NCI-H748 (cell line): ENCODE measurements at regions not wholly inside any gene's neighbourhood (a gene's known extent, or its start where the extent isn't known, plus 50 kb on each side); places are given as distances from the start of the nearest gene placed in this dataset.

Experiments used
- DNase-seq: peaks from one replicate; lab custom pipeline; 2025; ENCODE audit not compliant: unreplicated experiment; lab: John Stamatoyannopoulos, UW

- DNase-seq, result no peak
Observed at GRCh38 chr3:68062926-68063325, 408.5 kb upstream of the SUCLG2 start.

DNA sequence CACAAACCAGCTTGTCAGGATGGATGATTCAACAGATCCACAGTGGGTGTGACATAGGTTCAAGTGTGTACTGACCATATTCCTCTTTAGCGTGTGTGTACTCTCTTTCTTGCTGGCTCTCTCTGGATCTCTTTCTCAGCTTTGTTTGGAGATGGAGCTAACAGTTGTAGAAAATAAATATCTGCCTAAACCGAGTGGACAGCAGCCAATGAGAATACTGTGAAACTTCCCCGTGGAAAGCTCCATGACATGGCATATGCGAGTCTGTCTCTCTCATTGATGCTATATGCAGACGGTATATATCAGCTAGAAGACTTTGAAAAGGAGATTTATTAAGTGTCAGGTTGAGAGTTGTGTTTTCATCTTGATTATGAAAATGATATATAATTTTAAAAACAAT is 406.5 kb upstream of the SUCLG2 start:
- DNase-seq, result no peak

DNA sequence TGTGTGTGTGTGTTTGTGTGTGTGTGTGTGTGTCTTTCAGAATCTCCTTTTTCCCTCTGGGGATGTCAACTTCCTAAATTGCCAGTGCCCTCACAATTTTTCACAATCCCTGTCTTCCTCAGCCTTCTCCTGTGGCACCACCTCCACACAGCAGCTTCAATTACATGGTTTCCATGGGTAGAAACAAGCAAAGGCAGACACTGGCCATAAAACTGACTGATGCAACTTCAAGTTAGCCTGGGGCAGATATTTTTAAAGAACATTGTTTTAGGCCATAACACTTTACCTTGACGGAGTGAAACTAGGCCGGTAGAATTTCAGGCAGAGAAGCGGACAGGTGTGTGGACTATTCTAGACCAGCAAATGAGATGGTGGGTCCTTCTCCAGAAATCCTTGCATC is 405.8 kb upstream of the SUCLG2 start:
- DNase-seq, result no peak

GRCh38 chr3:68059628-68060152 is 405.3 kb upstream of the SUCLG2 start:
- no peak for DNase-seq

DNA sequence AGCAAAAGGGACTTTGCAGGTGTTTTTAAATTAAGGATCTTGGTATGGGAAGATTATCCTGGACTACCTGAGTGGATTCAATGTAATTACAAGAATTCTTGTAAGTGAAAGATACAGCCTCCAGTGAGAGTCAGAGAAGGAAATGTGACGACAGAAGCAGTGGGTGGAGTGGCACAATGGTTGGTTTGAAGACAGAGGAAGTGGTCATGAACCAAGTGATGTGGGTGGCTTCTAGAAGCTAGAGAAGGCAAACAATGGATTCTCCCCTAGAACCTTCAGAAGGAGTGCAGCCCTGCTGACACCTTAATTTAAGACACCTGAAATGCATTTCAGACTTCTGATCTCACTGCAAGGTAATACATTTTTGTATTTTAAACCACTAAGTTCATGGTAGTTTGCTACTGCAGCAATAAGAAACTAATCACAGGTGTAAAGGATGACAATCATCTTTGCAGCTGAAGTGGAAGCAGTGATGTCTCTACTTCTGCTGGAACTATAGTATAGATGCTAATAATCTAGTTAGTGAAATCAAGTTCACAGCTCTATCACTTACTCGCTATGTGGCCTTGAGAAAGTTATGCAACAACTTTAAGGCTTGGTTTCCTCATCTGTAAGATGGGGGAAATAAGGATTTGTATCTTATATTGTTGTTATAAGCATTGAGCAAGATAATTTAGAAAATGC is 403.4 kb upstream of the SUCLG2 start:
- no peak for DNase-seq

DNA sequence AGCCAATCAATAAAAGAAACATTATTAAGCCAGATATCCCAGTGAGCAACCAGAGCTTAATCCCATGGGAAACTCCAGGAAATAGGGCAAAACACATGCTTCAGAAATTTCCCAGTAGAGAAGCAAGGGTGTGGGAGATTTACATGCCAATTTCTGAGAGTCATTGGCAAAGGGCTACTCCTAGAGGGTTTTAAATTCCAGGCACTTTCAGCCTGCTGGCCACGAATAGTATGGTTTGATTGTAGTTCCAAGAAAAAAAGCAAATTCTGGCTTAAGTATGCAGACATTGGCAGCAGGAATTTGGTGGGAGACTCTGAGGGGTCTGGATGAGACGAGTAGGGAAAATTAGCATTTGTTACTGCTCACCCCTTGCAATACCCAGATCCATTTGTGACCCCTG is 402.1 kb upstream of the SUCLG2 start:
- DNase-seq, result no peak

GRCh38 chr3:68055215-68055614 is 400.8 kb upstream of the SUCLG2 start:
- DNase-seq, result no peak

- no peak for DNase-seq
Observed at GRCh38 chr3:68049776-68050175, 395.4 kb upstream of the SUCLG2 start.

DNA sequence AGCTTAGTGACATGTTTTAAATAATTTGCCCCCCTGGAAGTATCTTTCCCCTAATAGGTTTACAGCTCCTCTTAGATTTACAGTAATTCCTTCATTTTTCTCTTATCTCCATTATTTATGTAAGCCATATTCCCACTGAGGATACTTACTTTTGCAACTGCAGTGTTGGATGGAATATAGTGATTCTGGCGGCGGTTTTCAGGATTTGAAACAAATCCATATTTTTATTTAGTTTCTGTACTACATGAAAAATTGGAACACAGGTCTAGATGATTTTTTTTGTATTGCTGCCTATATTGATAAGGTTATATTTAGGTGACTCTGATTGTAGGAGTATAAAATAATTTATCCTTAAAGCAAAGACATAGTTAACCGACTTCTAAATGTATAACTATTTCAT is 391.6 kb upstream of the SUCLG2 start:
- no peak for DNase-seq

DNA sequence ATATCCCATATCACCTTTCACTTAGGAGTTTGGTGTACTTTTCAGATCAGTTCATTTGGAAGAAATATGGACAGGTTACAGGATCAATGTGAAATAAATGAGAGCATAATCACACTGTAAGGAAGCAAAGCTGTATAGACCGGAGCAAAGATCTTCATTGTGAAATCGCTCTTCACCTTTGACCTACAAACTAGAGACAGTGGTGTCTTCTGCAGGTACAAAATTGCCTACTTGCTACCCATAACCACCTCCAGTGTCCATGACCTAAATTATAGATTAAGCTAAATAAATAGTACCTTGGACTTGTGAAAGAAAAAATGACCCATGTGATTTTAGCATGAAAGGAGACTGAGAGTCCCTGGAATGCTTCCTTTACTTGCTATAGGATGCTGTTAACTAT is 379.5 kb upstream of the SUCLG2 start:
- DNase-seq, result peak; percentile 31

GRCh38 chr3:68032209-68032608 is 377.8 kb upstream of the SUCLG2 start:
- DNase-seq, result no peak

- DNase-seq, result no peak
Observed at GRCh38 chr3:68025189-68025588, 370.8 kb upstream of the SUCLG2 start.

- DNase-seq, result no peak
Observed at GRCh38 chr3:68019876-68020275, 365.5 kb upstream of the SUCLG2 start.

DNA sequence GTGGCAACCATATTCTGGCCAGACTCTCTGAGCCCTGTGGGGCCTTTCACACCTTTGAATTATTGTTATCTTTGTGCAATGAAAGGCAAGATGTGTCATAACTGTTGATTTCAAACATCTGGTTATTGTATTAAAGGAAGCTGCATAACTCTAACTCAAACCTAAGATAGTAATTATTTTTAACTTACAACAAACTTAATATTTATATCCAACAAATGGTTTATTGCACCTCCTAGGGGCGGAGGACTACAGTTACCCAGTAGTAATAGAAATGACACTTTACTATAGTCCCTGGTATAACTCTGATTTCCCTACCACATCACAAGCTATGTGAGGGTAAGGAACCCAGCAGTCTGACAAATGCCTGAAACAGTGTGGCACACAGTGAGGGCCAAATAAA is 363.9 kb upstream of the SUCLG2 start:
- DNase-seq, result no peak

DNA sequence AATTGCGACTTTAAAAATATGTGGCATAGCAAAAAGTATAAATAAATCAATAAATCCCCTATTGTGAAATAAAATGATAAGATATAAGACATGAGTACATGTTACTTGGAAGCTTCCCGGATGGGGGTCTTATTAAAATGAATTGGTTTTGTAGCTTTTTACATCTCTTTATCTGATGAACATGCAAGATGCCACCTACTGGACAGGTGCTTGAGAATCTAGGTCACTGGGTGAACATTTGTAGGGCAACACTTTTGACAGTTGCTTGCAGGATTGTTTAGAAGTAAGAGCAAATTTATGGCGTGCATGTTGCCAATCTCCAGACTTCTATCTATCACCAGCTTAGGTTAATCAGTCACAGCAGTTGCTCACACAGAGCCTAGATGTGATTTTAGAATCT is 362.7 kb upstream of the SUCLG2 start:
- no peak for DNase-seq

- DNase-seq, result no peak
Observed at GRCh38 chr3:68009900-68010299, 355.5 kb upstream of the SUCLG2 start.

- no peak for DNase-seq
Observed at GRCh38 chr3:68007621-68008226, 353.3 kb upstream of the SUCLG2 start.

DNA sequence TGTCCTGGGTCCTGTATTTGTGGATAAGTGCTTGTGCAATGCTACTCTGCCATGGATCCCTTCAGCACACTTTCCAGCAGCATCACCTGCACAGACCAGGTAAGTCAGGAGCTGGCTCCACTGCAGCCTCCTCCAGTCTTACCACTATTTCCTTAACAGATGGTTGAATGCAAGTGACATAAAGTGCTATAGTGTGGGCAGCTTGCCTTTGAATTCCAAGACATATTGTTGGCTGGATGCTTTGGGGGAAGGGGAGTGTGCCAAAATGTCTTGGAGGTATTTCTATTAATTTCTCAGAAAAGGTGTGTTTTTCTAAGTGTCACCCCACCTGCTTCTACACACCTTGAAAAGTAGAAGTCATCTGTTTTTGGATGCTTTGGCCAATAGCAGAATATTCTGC is 352.2 kb upstream of the SUCLG2 start:
- DNase-seq, result no peak

- peak; percentile 83 for DNase-seq
Observed at GRCh38 chr3:68004091-68004490, 349.7 kb upstream of the SUCLG2 start.

GRCh38 chr3:67998281-67998680 is 343.9 kb upstream of the SUCLG2 start:
- DNase-seq, result no peak

DNA sequence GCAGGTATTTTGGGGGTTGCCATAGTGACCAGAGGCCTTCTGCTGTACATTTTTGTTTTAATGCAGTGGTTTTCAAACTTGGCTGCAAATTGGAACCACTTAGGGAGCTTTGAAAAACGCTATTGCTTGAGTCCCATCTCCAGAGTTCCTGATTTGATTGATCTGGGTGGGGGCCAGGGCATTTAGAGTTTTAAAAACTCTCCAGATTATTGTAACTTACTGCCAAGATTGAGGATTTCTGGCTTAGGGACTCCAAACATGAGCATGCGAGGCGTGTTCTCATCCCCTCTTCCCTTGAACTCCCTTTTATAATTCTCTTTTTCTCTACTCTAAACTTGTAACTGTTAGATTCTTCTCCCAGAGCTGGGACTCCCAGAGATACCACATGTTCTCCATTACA is 340.8 kb upstream of the SUCLG2 start:
- DNase-seq, result no peak

GRCh38 chr3:67986706-67987105 is 332.3 kb upstream of the SUCLG2 start:
- DNase-seq, result no peak

DNA sequence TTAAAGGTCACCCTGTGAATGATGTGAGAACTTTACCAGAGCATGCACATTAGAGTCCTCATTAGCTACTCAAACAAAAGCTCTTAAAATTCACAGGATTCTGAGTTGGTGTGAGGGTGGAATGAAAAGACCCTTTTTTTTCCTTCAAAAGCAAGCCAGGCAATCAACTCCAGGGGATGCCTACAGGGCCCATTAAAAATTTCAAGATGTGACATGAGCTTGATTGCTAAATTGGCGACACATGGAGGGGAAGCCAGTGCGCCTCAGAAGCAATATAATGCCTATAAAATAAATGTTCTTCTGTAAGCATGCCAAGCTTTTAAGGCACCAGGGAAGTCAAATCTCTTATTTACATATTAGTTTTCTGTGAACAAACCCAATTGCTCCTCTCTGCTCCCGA is 328.8 kb upstream of the SUCLG2 start:
- DNase-seq, result no peak
